GM12864 (cell line): ENCODE measurements at regions not wholly inside any gene's neighbourhood (a gene's known extent, or its start where the extent isn't known, plus 50 kb on each side); places are given as distances from the start of the nearest gene placed in this dataset.

Source experiments
- DNase-seq: peaks from one replicate; pipeline ENCODE4 v3.0.0-alpha.2; 2011; ENCODE audit warnings: low read depth
- H3K4me3 ChIP-seq: 2 replicates; pipeline ENCODE4 v1.5.1; 2011; ENCODE audit warnings: mild to moderate bottlenecking, low read depth, low read length, control low read depth
- TF ChIP-seq, protein P1 (sequence below): IDR thresholded peaks from 2 replicates; pipeline ENCODE4 v1.5.1; 2011; ENCODE audit warnings: low read depth, mild to moderate bottlenecking, moderate library complexity, low read length, control low read depth, inconsistent platforms; ENCODE audit errors: missing control alignments

DNA sequence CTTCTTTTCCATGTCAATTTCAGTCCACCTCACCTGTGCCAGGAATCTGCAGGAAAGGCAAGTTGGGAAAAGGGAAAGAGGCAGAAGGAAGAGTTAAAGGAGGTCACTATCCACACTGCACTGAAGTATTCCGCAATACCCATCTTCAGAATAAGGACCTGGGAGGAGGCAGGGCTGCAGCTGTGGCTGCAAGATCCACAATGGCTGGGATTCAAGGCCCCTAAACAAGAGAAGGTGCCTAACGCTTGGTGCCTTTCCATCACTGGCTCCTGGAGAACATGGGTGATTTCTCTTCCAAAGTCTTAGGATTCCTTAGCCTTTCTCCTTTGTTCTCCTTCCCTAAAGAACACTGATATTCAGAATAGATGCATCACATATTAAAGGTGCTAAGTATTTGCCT is 204.0 kb downstream of the GRIN2B start:
- no peak overlapping the region for H3K4me3 ChIP-seq
- no peak for DNase-seq
- TF ChIP-seq, protein P1, sequence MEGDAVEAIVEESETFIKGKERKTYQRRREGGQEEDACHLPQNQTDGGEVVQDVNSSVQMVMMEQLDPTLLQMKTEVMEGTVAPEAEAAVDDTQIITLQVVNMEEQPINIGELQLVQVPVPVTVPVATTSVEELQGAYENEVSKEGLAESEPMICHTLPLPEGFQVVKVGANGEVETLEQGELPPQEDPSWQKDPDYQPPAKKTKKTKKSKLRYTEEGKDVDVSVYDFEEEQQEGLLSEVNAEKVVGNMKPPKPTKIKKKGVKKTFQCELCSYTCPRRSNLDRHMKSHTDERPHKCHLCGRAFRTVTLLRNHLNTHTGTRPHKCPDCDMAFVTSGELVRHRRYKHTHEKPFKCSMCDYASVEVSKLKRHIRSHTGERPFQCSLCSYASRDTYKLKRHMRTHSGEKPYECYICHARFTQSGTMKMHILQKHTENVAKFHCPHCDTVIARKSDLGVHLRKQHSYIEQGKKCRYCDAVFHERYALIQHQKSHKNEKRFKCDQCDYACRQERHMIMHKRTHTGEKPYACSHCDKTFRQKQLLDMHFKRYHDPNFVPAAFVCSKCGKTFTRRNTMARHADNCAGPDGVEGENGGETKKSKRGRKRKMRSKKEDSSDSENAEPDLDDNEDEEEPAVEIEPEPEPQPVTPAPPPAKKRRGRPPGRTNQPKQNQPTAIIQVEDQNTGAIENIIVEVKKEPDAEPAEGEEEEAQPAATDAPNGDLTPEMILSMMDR: no peak

DNA sequence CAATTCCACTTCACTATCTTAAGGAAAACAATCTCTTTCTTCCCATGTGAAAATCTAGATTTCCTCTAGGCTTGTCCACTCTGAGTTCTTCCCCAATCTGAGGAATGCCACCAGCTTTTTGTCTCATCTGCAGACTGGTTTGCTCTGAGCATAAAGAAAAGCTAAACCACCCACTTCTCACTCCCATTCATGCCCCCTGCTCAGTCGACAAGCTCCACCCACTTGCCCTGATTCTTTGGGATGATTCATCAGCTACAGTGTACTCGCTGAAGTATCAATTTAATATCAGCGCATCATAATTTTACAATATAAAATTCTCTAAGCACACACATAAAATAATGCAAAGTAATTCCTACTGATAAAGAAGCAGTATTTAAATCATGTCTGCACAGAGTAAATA is 209.1 kb downstream of the GRIN2B start:
- H3K4me3 ChIP-seq: no peak overlapping the region
- no peak for DNase-seq
- TF ChIP-seq, protein P1: no peak

DNA sequence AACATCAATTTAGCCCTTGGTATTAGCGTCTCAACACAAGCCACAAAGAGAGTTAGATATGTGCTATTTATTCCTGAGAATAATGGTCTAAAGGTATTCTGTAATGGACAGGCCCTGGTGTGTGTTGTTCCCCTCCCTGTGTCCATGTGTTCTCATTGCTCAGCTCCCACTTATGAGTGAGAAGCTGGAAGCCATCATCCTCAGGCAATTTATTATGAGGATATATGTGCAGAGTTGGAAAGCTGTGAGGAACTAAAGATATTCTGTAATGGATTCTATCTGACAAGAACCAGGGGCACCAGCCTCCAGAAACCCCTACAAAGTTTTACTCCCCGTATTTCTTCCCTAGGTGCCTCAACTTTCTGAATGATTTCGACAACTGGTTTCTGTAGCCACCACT is 210.8 kb downstream of the GRIN2B start:
- no peak for DNase-seq
- TF ChIP-seq, protein P1: no peak
- no peak overlapping the region for H3K4me3 ChIP-seq

DNA sequence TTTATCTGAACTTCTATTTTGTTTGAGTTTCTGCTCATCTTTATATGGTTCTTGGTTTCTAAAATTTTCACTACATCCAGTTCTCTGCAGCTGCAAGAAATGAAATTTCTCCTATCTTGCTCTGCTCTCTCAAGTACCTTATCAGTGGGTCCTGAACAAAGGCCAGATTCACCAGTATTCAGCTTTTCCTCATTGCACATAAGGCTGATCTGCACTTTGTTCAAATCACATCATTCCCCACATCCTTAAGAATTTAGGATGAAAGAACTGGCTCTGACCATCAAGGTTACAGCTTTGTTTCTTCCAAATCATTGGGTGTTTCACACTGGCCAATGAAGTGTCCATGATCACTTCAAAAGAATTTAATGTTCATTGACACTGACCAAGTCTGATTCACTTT is 211.4 kb downstream of the GRIN2B start:
- DNase-seq: no peak
- TF ChIP-seq, protein P1: no peak
- no peak overlapping the region for H3K4me3 ChIP-seq

DNA sequence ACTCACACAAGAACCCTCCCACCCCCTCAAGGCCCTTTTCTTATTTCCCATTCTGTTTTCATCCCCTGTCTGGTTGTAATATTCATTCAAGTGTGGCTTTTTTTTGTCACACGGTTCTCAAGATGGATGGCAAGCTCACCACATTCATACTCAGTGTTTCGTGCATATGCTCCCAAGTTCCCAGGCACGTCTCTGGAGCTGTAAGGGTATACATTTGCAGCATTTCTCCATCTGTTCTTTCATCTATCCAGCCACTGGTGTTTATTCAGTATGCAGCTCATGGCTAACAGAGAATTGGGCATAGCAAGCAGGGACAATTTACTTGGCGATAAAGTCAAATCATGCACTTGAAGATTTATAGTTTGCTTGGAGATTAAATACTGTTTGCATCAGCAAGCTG is 212.1 kb downstream of the GRIN2B start:
- H3K4me3 ChIP-seq: no peak overlapping the region
- TF ChIP-seq, protein P1: no peak
- DNase-seq: no peak

DNA sequence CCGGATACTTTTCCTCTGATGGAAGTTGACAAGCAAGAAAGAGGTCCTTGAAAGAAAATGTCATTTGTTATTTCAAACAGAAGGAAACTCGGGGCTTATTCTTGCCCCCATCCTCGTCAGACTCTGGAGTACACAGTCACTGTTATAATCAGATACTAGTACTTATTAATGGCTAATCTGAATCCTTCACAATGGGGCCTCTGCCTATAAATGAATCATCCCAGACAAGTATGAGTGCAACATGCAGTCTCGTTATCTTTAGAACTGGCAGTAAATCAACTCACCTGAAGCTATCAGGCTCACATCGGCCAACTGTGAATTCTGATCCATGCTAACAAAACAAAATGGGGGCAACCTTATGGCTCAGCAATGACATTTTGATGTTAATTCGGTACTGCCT is 216.7 kb downstream of the GRIN2B start:
- H3K4me3 ChIP-seq: no peak overlapping the region
- TF ChIP-seq, protein P1: no peak
- no peak for DNase-seq

DNA sequence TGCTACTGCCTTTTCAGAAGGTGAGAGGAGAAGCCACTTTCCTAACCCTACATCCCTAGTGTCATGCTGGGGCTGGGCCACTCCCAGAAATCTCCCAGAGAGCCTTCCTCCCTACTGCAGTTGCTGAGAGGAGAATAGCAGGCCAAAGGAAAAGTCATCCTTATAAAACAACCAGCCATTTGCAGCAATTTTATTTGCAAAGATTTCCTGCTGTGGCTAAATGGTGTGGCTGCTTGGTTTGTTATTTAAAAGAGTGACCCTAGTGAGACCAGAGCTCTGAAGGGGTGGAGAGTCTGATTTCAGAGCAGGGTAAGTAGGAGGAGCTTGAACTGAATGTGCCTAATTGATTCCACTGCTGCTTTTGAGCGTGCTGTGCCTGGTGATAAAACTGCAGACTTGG is 232.0 kb downstream of the GRIN2B start:
- no peak for DNase-seq
- no peak overlapping the region for H3K4me3 ChIP-seq
- TF ChIP-seq, protein P1: no peak
